OCI-LY7 (cell line): ENCODE measurements at regions not wholly inside any gene's neighbourhood (a gene's known extent, or its start where the extent isn't known, plus 50 kb on each side); places are given as distances from the start of the nearest gene placed in this dataset.

Experiments used
- BruUV-seq: library from RNA; stranded (reverse); fragments of 400-500 nt; replicated peaks from 2 replicates; lab custom pipeline; 2021; lab: Mats Ljungman, UMichigan
- CTCF ChIA-PET: fragments of 300-600 bp; sonication (Branson Sonifier 250); formaldehyde crosslinking; loops from one replicate; lab custom pipeline; 2022; ENCODE audit warnings: antibody characterized with exemption; ENCODE audit not compliant: unreplicated experiment; lab: Charles Lee
- POLR2A ChIA-PET: fragments of 300-600 bp; sonication (Branson Sonifier 250); formaldehyde crosslinking; loops from one replicate; lab custom pipeline; 2022; ENCODE audit warnings: antibody characterized with exemption; lab: Charles Lee
- DNase-seq: peaks from one replicate; pipeline ENCODE4 v3.0.0-alpha.2; 2015; ENCODE audit warnings: low spot score
- H2AFZ ChIP-seq: fragments of 200-600 bp; sonication (generic), shearing (Covaris generic); 2 replicates; pipeline ENCODE4 v1.6.1; 2014; ENCODE audit warnings: mild to moderate bottlenecking, antibody characterized with exemption, low read length, moderate library complexity
- H3K27ac ChIP-seq: fragments of 200-600 bp; sonication (generic); 2 replicates; pipeline ENCODE4 v1.5.1; 2014; ENCODE audit warnings: mixed run types, low read depth, mild to moderate bottlenecking, moderate library complexity, low read length, inconsistent platforms; ENCODE audit not compliant: poor library complexity, severe bottlenecking
- H3K36me3 ChIP-seq: fragments of 200-600 bp; sonication (generic); 2 replicates; pipeline ENCODE4 v1.6.1; 2014; ENCODE audit warnings: mild to moderate bottlenecking, antibody characterized with exemption, low read length, moderate library complexity, mixed read lengths; ENCODE audit not compliant: insufficient read depth
- H3K4me1 ChIP-seq: fragments of 200-600 bp; sonication (generic); 2 replicates; pipeline ENCODE4 v1.5.1; 2014; ENCODE audit warnings: mild to moderate bottlenecking, low read length; ENCODE audit not compliant: insufficient read depth, poor library complexity, severe bottlenecking
- H3K4me2 ChIP-seq: fragments of 200-600 bp; sonication (generic); 2 replicates; pipeline ENCODE4 v1.6.1; 2014; ENCODE audit warnings: mild to moderate bottlenecking, low read length
- H3K4me3 ChIP-seq: fragments of 200-600 bp; sonication (generic); 2 replicates; pipeline ENCODE4 v1.5.1; 2014; ENCODE audit warnings: mild to moderate bottlenecking, low read depth, low read length; ENCODE audit not compliant: poor library complexity, severe bottlenecking
- H3K79me2 ChIP-seq: fragments of 200-600 bp; sonication (generic); 2 replicates; pipeline ENCODE4 v1.6.1; 2016; ENCODE audit warnings: low read depth, mild to moderate bottlenecking, low read length, moderate library complexity, mixed read lengths; ENCODE audit not compliant: insufficient read depth
- H3K9me2 ChIP-seq: fragments of 200-600 bp; sonication (generic); 2 replicates; pipeline ENCODE4 v1.6.1; 2016; ENCODE audit warnings: mild to moderate bottlenecking, low read length, mixed read lengths; ENCODE audit not compliant: insufficient read depth
- H3K9me3 ChIP-seq: fragments of 200-600 bp; sonication (generic); 2 replicates; pipeline ENCODE4 v1.6.1; 2014; ENCODE audit warnings: mild to moderate bottlenecking, mixed run types, low read length, mixed read lengths
- H4K20me1 ChIP-seq: fragments of 200-600 bp; sonication (generic); 2 replicates; pipeline ENCODE4 v1.6.1; 2014; ENCODE audit warnings: mild to moderate bottlenecking, antibody characterized with exemption, low read length, moderate library complexity, mixed read lengths; ENCODE audit not compliant: insufficient read depth
- CTCF ChIP-seq: fragments of 200-600 bp; sonication (generic); conservative IDR thresholded peaks from 2 replicates; pipeline ENCODE4 v1.5.1; 2014; ENCODE audit warnings: mild to moderate bottlenecking, antibody characterized with exemption, low read length, moderate library complexity, mixed read lengths
- EZH2phosphoT487 ChIP-seq: fragments of 200-600 bp; sonication (generic); IDR thresholded peaks from 2 replicates; pipeline ENCODE4 v1.6.1; 2018; ENCODE audit warnings: low read depth, borderline replicate concordance, mild to moderate bottlenecking, mixed run types, antibody characterized with exemption, low read length, moderate library complexity, mixed read lengths
- intact Hi-C: fragments of 100-400 bp; cut with micrococcal nuclease; formaldehyde crosslinking; loops from one replicate; pipeline ENCODE4 v1.10.0; 2022; ENCODE audit not compliant: unreplicated experiment

GRCh38 chr6:97450087-97450486, 167.1 kb upstream of the MMS22L start:
- Histone ChIP-seq H3K9me3 (no peaks in the 10 kb centered on the region), H3K27ac (no peak overlapping the region), H3K9me2 (no peaks in the 10 kb centered on the region), H3K4me3 (no peak overlapping the region), H3K36me3 (no peaks in the 10 kb centered on the region), H3K79me2 (no peaks in the 10 kb centered on the region), H4K20me1 (no peaks in the 10 kb centered on the region), H2AFZ (no peak overlapping the region), H3K4me2 (no peak overlapping the region), H3K4me1 (no peaks in the 10 kb centered on the region)
- no peak for DNase-seq
- ChIA-PET POLR2A (interaction anchor here (0.6 to 0.7 kb wide), 2 partner anchors 17 to 20 kb away, joined by 4 read pairs; no protein-coding TSS in a partner anchor), CTCF (no interaction called here)
- intact Hi-C loops, result no loop called here
- BruUV-seq, result no TSS peak
- TF ChIP-seq CTCF (no peak), EZH2phosphoT487 (no peak)

DNA sequence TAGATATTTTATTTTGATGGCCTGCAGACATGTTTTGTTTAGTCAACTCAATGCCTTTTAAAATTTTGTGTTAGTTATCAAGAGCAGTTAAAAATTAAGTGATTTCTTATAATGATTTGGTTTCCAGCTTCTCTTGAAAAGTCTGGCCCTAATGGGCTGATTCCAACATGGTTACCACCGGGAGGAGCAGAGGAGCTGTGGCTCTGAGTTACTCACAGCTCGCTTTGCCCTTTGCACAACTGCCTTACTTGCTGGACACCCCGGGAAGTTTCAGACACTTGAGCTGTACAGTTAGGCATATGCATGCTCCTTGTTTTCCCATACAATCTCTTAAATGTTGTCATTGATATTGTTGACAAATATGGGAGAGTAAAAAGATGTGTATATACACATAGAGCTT, 173.1 kb upstream of the MMS22L start:
- DNase-seq, result no peak
- intact Hi-C loops, result no loop called here
- Histone ChIP-seq H3K79me2 (no peaks in the 10 kb centered on the region), H3K36me3 (no peaks in the 10 kb centered on the region), H4K20me1 (no peaks in the 10 kb centered on the region), H3K9me2 (no peaks in the 10 kb centered on the region), H3K4me2 (no peak overlapping the region), H2AFZ (no peak overlapping the region), H3K9me3 (no peaks in the 10 kb centered on the region), H3K27ac (no peak overlapping the region), H3K4me1 (no peaks in the 10 kb centered on the region), H3K4me3 (no peak overlapping the region)
- ChIA-PET CTCF (no interaction called here), POLR2A (interaction anchor here (0.7 kb wide), 2 partner anchors 100 to 1799 kb away, joined by 3 read pairs; no protein-coding TSS in a partner anchor)
- no TSS peak for BruUV-seq
- no peak for TF ChIP-seq EZH2phosphoT487
- no peak for TF ChIP-seq CTCF

DNA sequence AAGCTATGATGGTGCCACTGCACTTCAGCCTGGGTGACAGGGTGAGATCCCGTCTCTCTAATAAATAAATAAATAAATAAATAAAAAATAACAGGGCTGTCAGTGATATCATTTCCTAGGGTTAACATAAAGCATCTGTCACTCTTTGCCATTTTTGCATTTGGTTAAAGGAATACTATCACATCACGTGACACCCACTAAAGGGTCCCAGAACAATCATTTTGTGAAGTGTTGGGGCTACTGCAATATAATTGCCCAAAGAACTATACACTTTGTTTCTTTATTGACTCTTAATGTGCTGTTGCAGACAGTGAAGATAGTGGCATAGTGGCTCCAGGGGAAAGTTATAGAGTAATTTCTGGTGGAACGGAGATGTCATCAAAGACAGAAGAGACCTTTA, 176.5 kb upstream of the MMS22L start:
- CTCF ChIA-PET, result interaction anchor here (0.5 kb wide), 1 partner anchor 1070 kb away, joined by 3 read pairs; no protein-coding TSS in a partner anchor
- H3K9me2 ChIP-seq, result no peaks in the 10 kb centered on the region
- intact Hi-C loops, result no loop called here
- no TSS peak for BruUV-seq
- no peaks in the 10 kb centered on the region for H3K36me3 ChIP-seq
- no peak overlapping the region for H2AFZ ChIP-seq
- H3K4me1 ChIP-seq, result no peaks in the 10 kb centered on the region
- no peaks in the 10 kb centered on the region for H3K79me2 ChIP-seq
- no peak overlapping the region for H3K27ac ChIP-seq
- DNase-seq, result no peak
- TF ChIP-seq EZH2phosphoT487, result no peak
- no peak for TF ChIP-seq CTCF
- H3K9me3 ChIP-seq, result no peaks in the 10 kb centered on the region
- no peak overlapping the region for H3K4me2 ChIP-seq
- POLR2A ChIA-PET, result no interaction called here
- H4K20me1 ChIP-seq, result no peaks in the 10 kb centered on the region
- no peak overlapping the region for H3K4me3 ChIP-seq
